GM19395 (cell line): ENCODE measurements at regions not wholly inside any gene's neighbourhood (a gene's known extent, or its start where the extent isn't known, plus 50 kb on each side); places are given as distances from the start of the nearest gene placed in this dataset.
"Not testable (repeated sequence)": the region's sequence is repeated elsewhere in the genome, so short reads cannot be mapped to it uniquely, and the experiment has no call there.

ENCODE experiments used
- ATAC-seq: cut with Tn5 transposase; IDR thresholded peaks from one replicate; pipeline ENCODE4 v1.9.1; 2021; ENCODE audit warnings: mild to moderate bottlenecking, moderate library complexity; ENCODE audit not compliant: unreplicated experiment

DNA sequence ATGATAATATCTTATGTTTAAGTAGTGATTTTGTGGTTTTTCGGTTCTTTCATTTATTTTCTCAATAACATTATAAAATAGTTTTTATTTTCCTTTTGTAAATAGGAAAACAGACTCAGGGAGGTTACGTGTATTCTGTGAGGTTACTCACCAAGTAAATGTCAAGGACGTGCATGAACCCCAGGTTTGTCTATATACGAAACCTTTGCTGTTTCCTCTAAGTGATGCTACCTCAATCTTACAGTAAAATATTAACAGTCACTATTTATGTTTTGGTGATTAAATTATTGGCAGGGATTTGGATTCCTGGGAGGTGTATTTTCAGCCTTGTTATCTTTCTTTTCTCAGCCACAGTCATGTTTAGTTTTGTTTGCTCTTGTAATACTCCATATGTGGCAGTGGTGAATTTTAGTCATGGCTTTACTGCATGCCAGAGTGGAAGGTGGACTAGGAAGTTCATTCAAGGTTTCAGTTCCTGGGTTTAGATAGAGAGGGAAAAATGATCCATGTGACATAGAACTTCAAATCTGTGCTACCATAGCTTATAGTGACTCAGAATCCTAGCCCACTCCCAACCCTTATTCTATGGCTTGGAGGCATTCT lies 139.9 kb downstream of the ARL4A start:
- no peak for ATAC-seq

DNA sequence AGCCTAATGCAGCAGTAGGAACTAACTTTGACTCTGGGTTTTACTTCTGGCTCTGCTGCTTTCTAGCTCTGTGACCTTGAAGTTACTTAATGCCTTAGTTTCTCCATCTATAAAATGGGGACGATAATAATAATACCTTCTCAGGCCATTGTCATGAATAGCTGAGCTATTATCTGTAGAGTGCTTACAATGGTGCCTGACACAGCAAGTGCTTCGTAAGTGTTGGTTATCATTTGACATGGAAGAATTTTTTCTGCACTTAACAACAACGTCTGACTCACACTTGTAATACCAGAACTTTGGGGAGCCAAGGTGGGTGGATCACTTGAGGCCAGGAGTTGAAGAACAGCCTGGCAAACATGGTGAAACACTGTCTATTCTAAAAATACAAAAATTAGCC lies 140.5 kb downstream of the ARL4A start:
- no peak for ATAC-seq

DNA sequence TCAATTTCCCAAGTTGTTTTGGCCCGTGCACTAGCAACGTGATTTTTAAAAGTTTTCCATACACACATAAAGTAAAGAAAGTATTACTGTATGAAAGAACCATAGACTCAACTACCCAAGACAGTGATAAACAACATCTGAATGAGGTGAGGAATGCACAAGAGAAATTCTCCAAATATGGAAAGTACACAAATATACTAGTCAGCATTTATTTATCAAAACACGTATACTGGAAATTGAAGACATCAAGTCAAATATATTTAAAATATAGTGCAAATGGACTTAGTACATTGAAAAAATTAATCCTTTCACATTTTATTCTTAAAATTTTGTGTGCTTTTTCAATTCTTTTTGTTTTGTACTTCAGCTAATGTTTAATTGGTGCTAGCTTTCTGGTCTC lies 143.6 kb downstream of the ARL4A start:
- ATAC-seq = no peak

DNA sequence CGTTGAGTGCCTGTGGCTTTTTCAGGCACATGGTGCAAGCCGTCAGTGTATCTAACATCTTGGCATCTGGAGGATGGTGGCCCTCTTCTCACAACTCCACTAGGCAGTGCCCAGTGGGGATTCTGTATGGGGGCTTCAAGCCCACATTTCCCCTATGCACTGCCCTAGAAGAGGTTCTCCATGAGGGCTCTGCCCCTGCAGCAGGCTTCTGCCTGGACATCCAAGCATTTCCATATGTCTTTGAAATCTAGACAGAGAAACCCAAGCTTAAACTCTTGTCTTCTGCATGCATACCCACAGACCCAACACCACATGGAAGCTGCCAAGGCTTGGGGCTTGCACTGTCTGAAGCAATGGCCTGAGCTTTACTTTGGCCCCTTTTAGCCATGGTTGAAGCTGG lies 146.4 kb downstream of the ARL4A start:
- no peak for ATAC-seq

DNA sequence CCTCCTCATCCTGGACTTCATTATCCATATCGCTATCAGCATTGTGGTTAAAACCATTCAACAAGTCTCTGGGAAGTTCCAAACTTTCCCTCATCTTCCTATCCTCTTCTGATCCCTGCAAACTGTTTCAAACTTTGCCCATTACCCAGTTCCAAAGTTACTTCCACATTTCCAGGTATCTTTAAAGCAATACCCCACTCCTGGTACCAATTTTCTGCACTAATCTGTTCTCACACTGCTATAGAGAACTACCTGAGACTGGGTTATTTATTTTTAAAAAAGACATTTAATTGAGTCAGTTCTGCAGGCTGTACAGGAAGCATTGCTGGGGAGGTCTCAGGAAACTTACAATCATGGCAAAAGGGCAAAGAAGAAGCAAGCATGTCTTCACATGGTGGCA lies 147.3 kb downstream of the ARL4A start:
- no peak for ATAC-seq

DNA sequence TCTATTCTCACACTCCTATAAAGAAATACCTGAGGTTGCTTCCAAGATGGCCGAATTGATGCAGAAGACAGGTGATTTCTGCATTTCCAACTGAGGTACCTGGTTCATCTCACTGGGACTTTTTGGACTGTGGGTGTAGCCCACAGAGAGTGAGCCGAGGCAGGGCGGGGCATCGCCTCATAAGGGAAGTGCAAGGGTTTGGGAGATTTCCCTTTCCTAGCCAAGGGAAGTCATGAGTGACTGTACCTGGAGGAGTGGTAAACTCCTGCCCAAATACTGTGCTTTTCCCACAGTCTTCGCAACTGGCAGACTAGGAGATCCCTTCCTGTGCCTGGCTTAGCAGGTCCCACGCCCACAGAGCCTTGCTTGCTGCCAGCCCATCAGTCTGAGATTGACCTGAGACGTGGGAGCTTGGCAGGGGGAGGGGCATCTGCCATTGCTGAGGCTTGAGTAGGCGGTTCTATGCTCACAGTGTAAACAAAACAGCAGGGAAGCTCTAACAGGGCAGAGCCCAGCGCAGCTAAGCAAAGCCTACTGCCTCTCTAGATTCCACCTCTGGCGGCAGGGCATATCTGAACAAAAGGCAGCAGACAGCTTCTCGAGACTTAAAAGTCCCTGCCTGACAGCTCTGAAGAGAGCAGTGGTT lies 152.2 kb downstream of the ARL4A start:
- ATAC-seq = no peak

DNA sequence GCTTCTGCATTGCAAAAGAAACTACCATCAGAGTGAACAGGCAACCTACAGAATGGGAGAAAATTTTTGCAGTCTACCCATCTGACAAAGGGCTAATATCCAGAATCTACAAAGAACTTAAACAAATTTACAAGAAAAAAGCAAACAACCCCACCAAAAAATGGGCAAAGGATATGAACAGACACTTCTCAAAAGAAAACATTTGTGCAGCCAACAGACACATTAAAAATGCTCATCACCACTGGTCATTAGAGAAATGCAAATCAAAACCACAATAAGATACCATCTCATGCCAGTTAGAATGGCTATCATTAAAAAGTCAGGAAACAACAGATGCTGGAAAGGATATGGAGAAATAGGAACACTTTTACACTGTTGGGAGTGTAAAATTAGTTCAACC lies 157.3 kb downstream of the ARL4A start:
- ATAC-seq = not testable (repeated sequence)

DNA sequence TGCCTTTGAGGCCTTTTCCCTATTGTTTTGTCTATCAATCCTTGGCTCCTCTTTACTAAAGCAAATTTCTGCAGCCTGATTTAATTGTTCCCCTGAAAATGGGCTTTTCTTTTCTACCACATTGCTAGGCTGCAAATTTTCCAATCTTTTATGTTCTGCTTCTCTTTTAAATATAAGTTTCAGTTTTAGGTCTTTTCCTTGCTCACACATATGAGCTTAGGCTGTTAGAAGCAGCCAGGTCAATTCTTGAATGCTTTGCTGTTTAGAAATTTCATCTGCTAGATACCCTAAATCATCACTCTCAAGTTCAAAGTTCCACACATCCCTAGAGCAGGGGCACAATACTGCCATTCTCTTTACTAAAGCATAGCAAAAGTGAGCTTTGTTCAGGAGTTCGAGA lies 159.6 kb downstream of the ARL4A start:
- no peak for ATAC-seq

DNA sequence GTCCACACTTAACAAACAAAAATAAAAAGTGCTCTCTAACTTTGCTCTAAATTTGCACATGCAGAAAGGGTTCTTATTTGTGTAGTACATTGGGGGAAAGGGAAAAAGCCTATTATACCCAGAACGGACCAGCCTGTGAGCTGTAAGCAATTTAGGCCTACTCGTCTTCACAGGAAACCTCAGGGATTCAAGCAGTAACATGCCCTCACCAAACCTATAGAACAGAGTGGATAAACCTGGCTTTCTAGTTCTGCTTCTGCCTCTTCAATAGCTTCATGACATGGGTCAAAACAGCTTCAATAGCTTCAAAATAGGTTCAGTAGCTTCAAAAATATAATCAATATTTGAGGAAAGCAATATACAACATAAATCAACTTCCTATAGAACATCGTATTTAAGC lies 163.7 kb downstream of the ARL4A start:
- no peak for ATAC-seq

DNA sequence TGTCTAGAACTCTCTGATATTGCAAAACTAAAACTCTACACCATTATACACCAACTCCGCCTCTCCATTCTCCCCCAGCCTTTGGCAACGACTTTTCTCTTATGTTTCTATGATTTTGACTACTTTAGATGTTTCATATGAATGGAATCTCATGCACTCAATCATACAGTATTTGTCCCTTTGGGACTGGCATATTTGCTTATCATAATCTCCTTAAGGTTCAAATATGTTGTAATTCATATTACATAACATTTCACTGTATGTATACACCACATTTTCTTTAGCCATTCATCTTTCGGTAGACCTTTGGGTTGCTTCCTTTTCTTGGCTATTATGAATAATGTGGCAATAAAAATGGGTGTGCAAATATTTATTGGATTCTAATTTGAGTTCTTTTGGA lies 164.4 kb downstream of the ARL4A start:
- ATAC-seq = no peak

DNA sequence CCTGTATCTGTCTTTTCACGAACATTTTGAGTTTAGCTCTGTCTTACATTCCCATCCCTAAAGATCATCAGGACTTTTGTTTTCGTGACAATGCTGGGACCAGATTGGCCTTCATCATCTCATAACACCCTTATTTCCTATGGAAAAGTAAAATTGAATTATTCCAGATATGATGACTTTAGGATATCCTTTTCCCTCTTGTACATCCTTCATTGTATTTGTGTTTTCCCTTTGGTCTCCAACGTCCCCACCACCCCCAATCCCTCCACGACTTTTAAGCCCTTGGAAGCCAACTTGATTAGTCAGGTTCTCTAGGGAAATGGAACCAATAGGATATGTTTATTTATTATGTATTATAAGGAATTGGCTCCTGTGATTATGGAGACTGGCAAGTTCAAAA lies 167.6 kb downstream of the ARL4A start:
- no peak for ATAC-seq

DNA sequence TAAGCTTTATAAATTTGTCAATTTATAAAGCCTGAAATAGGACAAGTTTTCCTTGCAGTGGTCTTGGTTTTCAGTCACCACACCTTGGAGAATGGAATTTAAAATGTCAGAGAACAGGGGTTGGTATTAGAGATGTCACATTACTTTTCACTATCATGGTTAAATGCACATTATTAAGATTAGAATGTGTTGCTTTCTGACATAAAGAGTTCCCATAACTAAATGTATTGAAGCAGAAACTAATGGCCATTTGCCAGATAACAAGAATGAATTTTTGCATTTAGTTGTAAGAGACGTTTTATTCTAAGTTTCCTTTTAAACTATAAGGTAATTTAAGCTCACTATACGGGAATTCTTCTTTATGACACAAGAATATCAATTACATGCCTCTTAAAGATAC lies 172.3 kb downstream of the ARL4A start:
- ATAC-seq = no peak

DNA sequence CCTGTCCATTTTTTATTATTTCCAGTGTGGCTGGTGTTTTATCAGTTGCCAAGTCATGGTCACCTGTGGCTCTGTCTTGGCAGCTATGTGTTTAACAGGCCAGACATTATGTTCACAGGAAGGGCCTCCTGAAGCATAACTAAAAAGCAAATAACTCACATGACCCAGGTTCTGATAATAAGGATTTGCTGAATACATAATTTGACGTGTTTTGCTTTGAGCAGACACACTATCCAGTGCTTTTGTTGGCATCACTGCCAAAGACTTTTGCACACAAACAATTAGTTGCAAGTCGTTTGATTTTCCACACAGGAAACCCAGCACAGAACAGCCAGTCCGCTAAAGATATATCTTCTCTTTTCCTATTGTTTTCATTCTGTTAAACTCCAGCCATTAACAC lies 173.6 kb downstream of the ARL4A start:
- no peak for ATAC-seq

DNA sequence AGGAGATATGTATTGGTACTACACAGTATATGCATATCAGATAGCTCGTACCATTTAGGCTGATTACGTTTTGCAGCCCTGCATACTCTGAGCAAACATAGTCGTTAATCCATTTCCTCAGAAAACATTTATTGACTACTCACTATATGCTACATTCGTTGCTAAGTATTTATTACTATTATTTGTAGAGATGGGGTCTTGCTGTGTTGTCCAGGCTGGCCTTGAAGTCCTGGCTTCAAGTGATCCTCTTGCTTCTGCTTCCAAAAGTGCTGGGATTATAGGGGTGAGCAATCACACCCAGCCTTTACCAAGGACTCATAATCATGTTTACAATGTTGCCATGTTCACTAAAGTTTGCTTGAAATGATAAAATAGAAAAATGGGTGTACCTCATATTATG lies 174.7 kb downstream of the ARL4A start:
- no peak for ATAC-seq

DNA sequence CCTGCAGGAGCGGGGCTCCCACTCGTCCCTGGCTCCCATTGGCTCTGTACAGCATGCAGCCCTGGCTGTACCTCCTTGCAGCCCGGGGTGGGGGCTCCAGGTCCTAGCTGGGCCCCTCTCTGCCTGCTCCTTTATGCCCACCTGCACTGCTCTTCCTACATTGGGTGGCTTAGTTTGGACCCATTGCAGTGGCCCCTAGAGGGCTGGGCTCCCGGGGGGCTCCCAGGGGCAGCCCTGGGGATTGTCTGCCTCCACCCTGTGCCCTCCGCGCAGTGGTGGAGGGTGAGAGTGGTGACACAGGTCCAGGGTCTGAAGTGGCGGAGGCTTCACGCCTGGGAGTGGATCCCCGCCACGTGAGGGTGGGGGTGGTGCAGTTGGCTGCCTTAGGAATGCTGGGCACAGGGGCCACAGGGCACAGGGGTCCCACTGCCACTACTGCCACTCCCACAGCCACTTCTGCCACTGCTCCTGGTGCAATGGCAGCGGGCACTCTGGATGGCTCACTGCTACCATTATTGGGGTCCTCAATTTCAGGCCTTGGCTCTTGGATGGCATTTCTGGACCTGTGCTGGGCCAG lies 177.1 kb downstream of the ARL4A start:
- ATAC-seq = no peak

DNA sequence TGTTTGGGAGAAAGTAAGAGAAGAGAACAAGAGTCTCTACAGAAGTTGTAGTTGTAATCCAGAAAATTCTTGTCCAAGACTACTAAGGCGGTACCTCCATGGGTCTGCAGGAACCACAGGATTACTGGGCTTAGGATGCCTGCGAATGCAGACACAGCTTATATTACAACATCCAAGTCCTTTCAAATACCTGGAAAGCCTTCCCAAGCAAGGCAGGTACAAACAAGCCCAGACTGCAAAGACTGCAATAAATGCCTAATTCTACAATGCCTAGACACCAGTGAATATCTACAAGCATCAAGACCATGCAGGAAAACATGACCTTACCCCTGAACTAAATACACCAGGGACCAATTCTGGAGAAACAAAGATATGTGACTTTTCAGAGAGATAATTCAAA lies 178.2 kb downstream of the ARL4A start:
- no peak for ATAC-seq

DNA sequence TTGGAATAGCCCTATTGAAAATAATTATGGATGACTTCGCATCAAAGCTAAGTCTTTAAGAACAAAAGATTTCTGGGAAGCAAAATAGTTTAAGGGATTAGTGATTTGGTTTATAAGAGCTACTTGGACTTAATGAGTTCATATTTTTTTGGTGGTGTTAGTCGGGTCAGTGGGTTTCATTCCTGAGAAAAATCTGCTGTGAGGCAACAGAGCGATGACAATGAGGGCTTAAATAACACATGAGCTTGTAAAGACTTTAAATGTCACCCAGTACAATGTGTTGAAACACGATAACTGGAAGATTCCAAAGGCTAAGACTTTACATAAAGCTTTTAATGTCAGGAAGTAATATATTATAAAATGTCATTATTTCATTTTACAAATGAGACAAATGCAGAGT lies 178.8 kb downstream of the ARL4A start:
- ATAC-seq = no peak

DNA sequence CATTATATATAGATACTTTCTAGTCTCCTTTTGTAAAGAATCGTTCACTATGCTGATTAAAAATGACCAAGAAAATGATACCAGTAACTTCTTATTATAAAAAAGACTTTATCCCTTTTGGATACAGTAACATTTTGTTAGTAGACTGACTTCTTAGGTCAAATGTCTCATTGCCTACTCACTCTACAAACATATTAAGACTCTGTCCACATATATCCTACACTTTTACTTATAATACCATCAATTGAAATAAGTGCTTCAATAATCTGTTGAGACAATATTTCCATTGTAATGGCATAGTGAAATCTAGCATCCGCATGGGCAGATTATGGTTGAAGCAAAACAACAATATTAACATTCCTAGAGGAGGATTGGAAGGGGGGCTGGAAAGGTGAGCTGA lies 180.6 kb downstream of the ARL4A start:
- ATAC-seq = no peak

DNA sequence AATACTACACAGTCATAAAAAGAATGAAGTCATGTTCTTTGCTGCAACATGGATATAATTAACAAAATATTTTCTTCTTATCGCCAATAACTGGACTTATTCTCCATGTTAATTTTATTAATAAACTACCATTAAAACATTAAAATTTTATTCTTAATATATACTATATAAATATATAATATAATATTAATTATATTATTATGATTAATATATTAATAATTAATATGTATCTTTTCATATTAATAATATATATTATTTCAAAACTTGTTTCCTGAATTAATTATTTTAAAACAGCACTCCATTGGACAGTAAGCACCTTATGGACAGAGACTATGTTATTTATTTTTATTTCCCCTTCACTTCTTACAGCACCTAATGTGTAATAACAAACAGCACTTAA lies 182.8 kb downstream of the ARL4A start:
- no peak for ATAC-seq

DNA sequence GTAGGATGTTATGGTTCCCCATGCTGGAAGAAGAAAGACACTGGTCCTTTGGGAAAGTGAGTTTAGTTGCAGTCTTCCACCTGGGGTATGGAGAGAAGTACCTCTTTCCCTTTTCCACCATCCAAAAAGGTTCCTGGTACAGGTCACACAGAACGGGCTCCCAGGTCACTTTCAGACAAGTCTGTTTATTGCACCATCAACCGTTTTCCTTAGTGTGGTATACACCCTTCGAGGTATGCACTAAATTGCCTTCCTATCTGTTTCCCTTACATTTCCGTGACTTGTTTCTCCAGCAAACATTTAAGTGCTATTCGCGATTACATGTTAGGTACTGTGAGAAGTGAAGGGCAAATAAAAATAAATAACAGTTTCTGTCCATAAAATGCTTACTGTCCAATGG lies 185.1 kb downstream of the ARL4A start:
- ATAC-seq = no peak

DNA sequence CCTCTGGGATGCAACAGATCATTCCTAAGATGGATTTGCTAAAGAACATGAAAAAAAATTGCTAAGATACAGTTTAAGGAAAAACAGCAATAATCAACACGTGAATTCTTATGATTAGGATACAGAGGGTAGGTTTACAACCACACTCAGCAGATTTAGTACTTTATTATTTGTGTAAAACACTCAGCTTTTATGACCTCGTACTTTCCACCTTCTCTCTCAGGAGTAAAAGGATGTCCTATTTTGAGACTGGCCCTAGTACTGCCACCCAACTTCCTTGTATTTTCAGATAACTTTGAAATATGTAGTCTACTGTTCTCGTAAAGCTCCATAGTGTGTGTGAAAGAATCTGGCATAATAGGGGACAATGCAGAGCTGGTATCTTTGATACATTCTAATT lies 186.1 kb downstream of the ARL4A start:
- ATAC-seq = no peak

DNA sequence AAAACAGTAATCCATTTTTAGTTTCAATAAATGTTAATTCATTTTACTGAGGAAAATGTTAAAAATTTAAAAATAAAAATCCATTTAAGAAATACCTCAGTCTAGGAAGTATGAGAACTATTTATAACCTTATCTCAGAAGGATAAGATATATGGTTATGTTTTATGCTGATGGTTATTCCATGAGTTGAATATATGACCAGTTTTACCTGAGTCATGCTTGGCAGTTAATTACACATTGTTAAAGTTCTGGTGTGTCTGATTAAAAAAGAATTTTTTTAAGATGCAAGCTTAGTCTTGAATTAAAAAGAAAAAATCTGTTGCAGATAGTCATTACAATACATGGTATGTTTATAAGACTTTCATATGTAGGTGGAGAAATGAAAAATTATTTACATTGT lies 191.7 kb downstream of the ARL4A start:
- no peak for ATAC-seq

DNA sequence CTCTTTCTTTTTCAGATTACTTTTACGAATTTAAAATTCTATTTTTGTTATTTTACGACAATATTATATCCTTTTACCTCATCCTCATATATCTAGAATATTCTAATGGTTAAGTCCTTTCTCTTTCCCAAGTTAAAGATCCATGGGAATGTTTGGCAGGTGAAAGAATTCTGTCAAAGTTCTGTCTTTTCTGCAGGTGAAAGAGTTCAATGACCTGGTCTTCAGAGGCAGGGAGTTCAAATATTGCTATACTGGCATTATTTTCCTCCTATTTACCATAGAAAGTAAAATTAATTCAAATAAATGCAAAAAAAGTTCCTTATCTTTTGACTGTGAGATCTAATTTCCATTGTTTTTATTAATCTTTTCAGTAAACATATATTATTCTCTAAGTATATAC lies 194.3 kb downstream of the ARL4A start:
- no peak for ATAC-seq
